Gastrocnemius medialis (tissue), 4 donors: ENCODE measurements at regions not wholly inside any gene's neighbourhood (a gene's known extent, or its start where the extent isn't known, plus 50 kb on each side); places are given as distances from the start of the nearest gene placed in this dataset.

Experiments used
- ATAC-seq, 2 donors: fragments of 150-250 bp; one replicate each; pipeline ENCODE4 v1.9.1; 2016
- DNase-seq, 2 donors: peaks; one replicate each; pipeline ENCODE4 v3.0.0-alpha.2; 2019
- H3K27ac ChIP-seq, 4 donors: fragments of 200-600 bp; sonication (generic); 1 replicate in 1 of 4; 2 replicates in 3 of 4; pipeline ENCODE4 v1.5.1; 2016 to 2018; ENCODE audit warnings: mild to moderate bottlenecking in 2 of 4, moderate library complexity in 1 of 4
- H3K27me3 ChIP-seq, 3 donors: fragments of 200-600 bp; sonication (generic) in 2 of 3; 1 replicate in 1 of 3; 2 replicates in 2 of 3; pipeline versions ENCODE4 v1.5.1 to v1.6.0; 2016 to 2019; ENCODE audit warnings: mild to moderate bottlenecking in 1 of 3, moderate library complexity in 1 of 3
- H3K36me3 ChIP-seq, 2 donors: fragments of 200-600 bp; sonication (generic) in 1 of 2; one replicate each; pipeline ENCODE4 v1.5.1; 2017 to 2018
- H3K4me1 ChIP-seq, 2 donors: fragments of 200-600 bp; sonication (generic) in 1 of 2; one replicate each; pipeline ENCODE4 v1.5.1; 2016 to 2017; ENCODE audit warnings: mild to moderate bottlenecking in 2 of 2
- H3K4me3 ChIP-seq, 4 donors: fragments of 200-600 bp; sonication (generic) in 3 of 4; 1 replicate in 1 of 4; 2 replicates in 3 of 4; pipeline ENCODE4 v1.5.1; 2016 to 2019; ENCODE audit warnings: mild to moderate bottlenecking in 2 of 4
- H3K9me3 ChIP-seq, 3 donors: fragments of 200-600 bp; sonication (generic) in 2 of 3; 1 replicate in 1 of 3; 2 replicates in 2 of 3; pipeline ENCODE4 v1.5.1; 2016 to 2019
- CTCF ChIP-seq, 5 experiments: fragments of 450-650 bp in 3 of 5; fragments of 200-600 bp in 2 of 5; sonication (generic) in 2 of 5; IDR thresholded peaks in 4 of 5; conservative IDR thresholded peaks in 1 of 5; 1 replicate in 4 of 5; 2 replicates in 1 of 5; pipeline ENCODE4 v1.5.1; 2016 to 2019; ENCODE audit warnings: antibody characterized with exemption in 5 of 5, mild to moderate bottlenecking in 3 of 5, moderate library complexity in 3 of 5
- POLR2A ChIP-seq, 2 donors: fragments of 450-650 bp; IDR thresholded peaks; one replicate each; pipeline ENCODE4 v1.6.1; 2017; ENCODE audit warnings: antibody characterized with exemption in 2 of 2, mild to moderate bottlenecking in 2 of 2, moderate library complexity in 2 of 2
- in situ Hi-C, 4 donors: fragments of 200-750 bp; cut with MboI; loops; one replicate each; pipeline versions ENCODE4 v1.15.0 to v1.8.0; 2017; ENCODE audit warnings: low sequenced_read_pairs in 4 of 4
- intact Hi-C: fragments of 100-400 bp; cut with DNase I; formaldehyde crosslinking; loops from one replicate; pipeline ENCODE4 v1.15.1; 2023; ENCODE audit warnings: low total_unique reads

GRCh38 chr6:6525933-6526332, 62.6 kb upstream of the LY86 start:
- Histone ChIP-seq H3K9me3 (no peaks in the 10 kb centered on the region), H3K4me1 (no peaks in the 10 kb centered on the region), H3K27ac (no peak overlapping the region), H3K36me3 (no peaks in the 10 kb centered on the region), H3K4me3 (no peak overlapping the region), H3K27me3 (no peaks in the 10 kb centered on the region)
- ATAC-seq: no peak
- in situ Hi-C loops (loop anchor here (25.0 kb wide), 3 partner anchors 464 to 1389 kb away; no protein-coding TSS in a partner anchor), intact Hi-C loops (no loop called here)
- no peak for TF ChIP-seq CTCF (IDR thresholded peaks at IDR 0.05 in 4 of 5, conservative IDR thresholded peaks at IDR 0.05 in 1 of 5)
- TF ChIP-seq POLR2A (IDR thresholded peaks at IDR 0.05): no peak
- DNase-seq: no peak

GRCh38 chr6:6529275-6529674, 59.2 kb upstream of the LY86 start:
- in situ Hi-C loops: loop anchor here (25.0 kb wide), 3 partner anchors 467 to 1392 kb away; no protein-coding TSS in a partner anchor
- no peaks in the 10 kb centered on the region for H3K9me3 ChIP-seq
- H3K27me3 ChIP-seq: no peaks in the 10 kb centered on the region
- ATAC-seq (no peak), DNase-seq (no peak)
- H3K36me3 ChIP-seq: no peaks in the 10 kb centered on the region
- no peaks in the 10 kb centered on the region for H3K4me1 ChIP-seq
- H3K4me3 ChIP-seq: no peak overlapping the region
- intact Hi-C loops: no loop called here
- TF ChIP-seq CTCF (IDR thresholded peaks at IDR 0.05 in 4 of 5, conservative IDR thresholded peaks at IDR 0.05 in 1 of 5): no peak
- TF ChIP-seq POLR2A (IDR thresholded peaks at IDR 0.05): no peak
- no peak overlapping the region for H3K27ac ChIP-seq

- no peaks in the 10 kb centered on the region for H3K27me3 ChIP-seq
- ATAC-seq (no peak), DNase-seq (no peak)
- no peak overlapping the region for H3K27ac ChIP-seq
- TF ChIP-seq POLR2A (IDR thresholded peaks at IDR 0.05): no peak
- TF ChIP-seq CTCF (IDR thresholded peaks at IDR 0.05 in 4 of 5, conservative IDR thresholded peaks at IDR 0.05 in 1 of 5): no peak
- no peaks in the 10 kb centered on the region for H3K9me3 ChIP-seq
- intact Hi-C loops: no loop called here
- in situ Hi-C loops: loop anchor here (25.0 kb wide), 3 partner anchors 471 to 1396 kb away; no protein-coding TSS in a partner anchor
- H3K4me3 ChIP-seq: no peak overlapping the region
- H3K4me1 ChIP-seq: peaks cover 0 to 4% of the 10 kb centered on the region in 2 donors
- H3K36me3 ChIP-seq: no peaks in the 10 kb centered on the region
Observed at GRCh38 chr6:6533176-6533575, 55.3 kb upstream of the LY86 start.

- peaks cover 0 to 12% of the 10 kb centered on the region in 2 donors for H3K4me1 ChIP-seq
- no peak overlapping the region for H3K27ac ChIP-seq
- no peaks in the 10 kb centered on the region for H3K9me3 ChIP-seq
- in situ Hi-C loops (loop anchor here (25.0 kb wide), 3 partner anchors 472 to 1397 kb away; no protein-coding TSS in a partner anchor), intact Hi-C loops (no loop called here)
- ATAC-seq (no peak), DNase-seq (no peak)
- H3K36me3 ChIP-seq: no peaks in the 10 kb centered on the region
- TF ChIP-seq CTCF (IDR thresholded peaks at IDR 0.05 in 4 of 5, conservative IDR thresholded peaks at IDR 0.05 in 1 of 5) (no peak), POLR2A (IDR thresholded peaks at IDR 0.05) (no peak)
- H3K4me3 ChIP-seq: no peak overlapping the region
- H3K27me3 ChIP-seq: no peaks in the 10 kb centered on the region
Observed at GRCh38 chr6:6534399-6534798, 54.1 kb upstream of the LY86 start.
